ENCODE measurements at regions not wholly inside any gene's neighbourhood (a gene's known extent, or its start where the extent isn't known, plus 50 kb on each side); places are given as distances from the start of the nearest gene placed in this dataset.

DNA sequence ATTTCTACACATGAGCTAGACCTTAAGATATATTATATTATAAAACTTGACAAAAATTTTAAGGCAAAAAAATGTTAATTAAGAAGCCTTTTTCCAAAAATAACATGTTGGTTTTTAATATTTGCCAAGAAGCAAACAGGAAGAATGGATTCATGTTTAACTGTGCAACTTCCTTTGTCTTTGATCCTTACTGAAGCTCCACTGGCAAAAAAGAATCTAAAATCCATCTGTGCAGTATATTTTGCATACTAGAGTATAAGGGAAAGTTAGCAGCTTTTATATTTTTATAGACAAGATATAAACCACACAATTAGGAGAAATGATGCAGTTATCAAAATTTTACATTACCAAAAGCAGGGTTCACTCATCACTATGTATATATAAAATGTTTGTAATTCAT, 76.9 kb upstream of the RGS18 start:
- TF ChIP-seq, protein P1, sequence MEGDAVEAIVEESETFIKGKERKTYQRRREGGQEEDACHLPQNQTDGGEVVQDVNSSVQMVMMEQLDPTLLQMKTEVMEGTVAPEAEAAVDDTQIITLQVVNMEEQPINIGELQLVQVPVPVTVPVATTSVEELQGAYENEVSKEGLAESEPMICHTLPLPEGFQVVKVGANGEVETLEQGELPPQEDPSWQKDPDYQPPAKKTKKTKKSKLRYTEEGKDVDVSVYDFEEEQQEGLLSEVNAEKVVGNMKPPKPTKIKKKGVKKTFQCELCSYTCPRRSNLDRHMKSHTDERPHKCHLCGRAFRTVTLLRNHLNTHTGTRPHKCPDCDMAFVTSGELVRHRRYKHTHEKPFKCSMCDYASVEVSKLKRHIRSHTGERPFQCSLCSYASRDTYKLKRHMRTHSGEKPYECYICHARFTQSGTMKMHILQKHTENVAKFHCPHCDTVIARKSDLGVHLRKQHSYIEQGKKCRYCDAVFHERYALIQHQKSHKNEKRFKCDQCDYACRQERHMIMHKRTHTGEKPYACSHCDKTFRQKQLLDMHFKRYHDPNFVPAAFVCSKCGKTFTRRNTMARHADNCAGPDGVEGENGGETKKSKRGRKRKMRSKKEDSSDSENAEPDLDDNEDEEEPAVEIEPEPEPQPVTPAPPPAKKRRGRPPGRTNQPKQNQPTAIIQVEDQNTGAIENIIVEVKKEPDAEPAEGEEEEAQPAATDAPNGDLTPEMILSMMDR (IDR thresholded peaks at IDR 0.05) = no peak
- TF ChIP-seq POLR2AphosphoS5 (IDR thresholded peaks at IDR 0.05) = no peak
